Activated naive CD8-positive, alpha-beta T cell treated with anti-CD3 and anti-CD28 coated beads, Interleukin-2, amount 50 U/mL, for 24 hours (primary cell): ENCODE measurements at regions not wholly inside any gene's neighbourhood (a gene's known extent, or its start where the extent isn't known, plus 50 kb on each side); places are given as distances from the start of the nearest gene placed in this dataset.

Source experiments
- ATAC-seq: fragments of 150-1000 bp; cut with Tn5 transposase; one replicate; pipeline ENCODE4 v1.10.0; 2021
- DNase-seq: peaks from one replicate; pipeline ENCODE4 v3.0.0; 2021
- H3K27ac Mint-ChIP-seq: one replicate; pipeline ENCODE4 v1.8.0; 2021; ENCODE audit warnings: mild to moderate bottlenecking, mixed read lengths
- H3K27me3 Mint-ChIP-seq: one replicate; pipeline ENCODE4 v1.8.0; 2021; ENCODE audit warnings: mixed read lengths
- H3K36me3 Mint-ChIP-seq: one replicate; pipeline ENCODE4 v1.8.0; 2021; ENCODE audit warnings: low read depth, mixed read lengths
- H3K4me1 Mint-ChIP-seq: one replicate; pipeline ENCODE4 v1.8.0; 2021; ENCODE audit warnings: mixed read lengths
- H3K4me3 Mint-ChIP-seq: one replicate; pipeline ENCODE4 v1.8.0; 2021; ENCODE audit warnings: mild to moderate bottlenecking, moderate library complexity, mixed read lengths
- H3K9me3 Mint-ChIP-seq: one replicate; pipeline ENCODE4 v1.8.0; 2021; ENCODE audit warnings: mixed read lengths

GRCh38 chr10:28408237-28408777, 105.4 kb upstream of the MPP7 start:
- no peak overlapping the region for H3K4me3 Mint-ChIP-seq
- DNase-seq (no peak), ATAC-seq (no peak)
- no peak overlapping the region for H3K27ac Mint-ChIP-seq
- peaks cover 9% of the 10 kb centered on the region for H3K4me1 Mint-ChIP-seq
- H3K9me3 Mint-ChIP-seq, result peaks cover under 1% of the 10 kb centered on the region
- peaks cover 18% of the 10 kb centered on the region for H3K27me3 Mint-ChIP-seq
- H3K36me3 Mint-ChIP-seq, result peaks cover under 1% of the 10 kb centered on the region

GRCh38 chr10:28410420-28411135, 107.7 kb upstream of the MPP7 start:
- DNase-seq, result no peak
- H3K27ac Mint-ChIP-seq, result no peak overlapping the region
- peaks cover 2% of the 10 kb centered on the region for H3K36me3 Mint-ChIP-seq
- peaks cover 3% of the 10 kb centered on the region for H3K9me3 Mint-ChIP-seq
- H3K27me3 Mint-ChIP-seq, result peaks cover 20% of the 10 kb centered on the region
- H3K4me1 Mint-ChIP-seq, result peaks cover 9% of the 10 kb centered on the region
- no peak for ATAC-seq
- H3K4me3 Mint-ChIP-seq, result no peak overlapping the region

GRCh38 chr10:28411136-28411460, 108.2 kb upstream of the MPP7 start:
- ATAC-seq (no peak), DNase-seq (no peak)
- Mint-ChIP-seq H3K9me3 (peaks cover 3% of the 10 kb centered on the region), H3K27ac (no peak overlapping the region), H3K36me3 (peaks cover 2% of the 10 kb centered on the region), H3K27me3 (peaks cover 20% of the 10 kb centered on the region), H3K4me3 (no peak overlapping the region), H3K4me1 (peaks cover 9% of the 10 kb centered on the region)

- peaks cover 2% of the 10 kb centered on the region for H3K36me3 Mint-ChIP-seq
- peaks cover 3% of the 10 kb centered on the region for H3K9me3 Mint-ChIP-seq
- H3K4me3 Mint-ChIP-seq, result no peak overlapping the region
- DNase-seq (peak; percentile 10), ATAC-seq (peak; percentile 86)
- peaks cover 9% of the 10 kb centered on the region for H3K4me1 Mint-ChIP-seq
- H3K27ac Mint-ChIP-seq, result peak overlapping the region; percentile 10
- peaks cover 21% of the 10 kb centered on the region for H3K27me3 Mint-ChIP-seq
Observed at GRCh38 chr10:28411648-28412047, 108.8 kb upstream of the MPP7 start.

- peaks cover 2% of the 10 kb centered on the region for H3K36me3 Mint-ChIP-seq
- no peak overlapping the region for H3K27ac Mint-ChIP-seq
- DNase-seq, result no peak
- H3K4me1 Mint-ChIP-seq, result no peaks in the 10 kb centered on the region
- peaks cover 8% of the 10 kb centered on the region for H3K27me3 Mint-ChIP-seq
- ATAC-seq, result no peak
- H3K4me3 Mint-ChIP-seq, result no peak overlapping the region
- peaks cover 3% of the 10 kb centered on the region for H3K9me3 Mint-ChIP-seq
Observed at GRCh38 chr10:28418069-28418468, 114.8 kb upstream of the WAC start.

GRCh38 chr10:28425422-28425821, 107.5 kb upstream of the WAC start:
- Mint-ChIP-seq H3K9me3 (peaks cover 3% of the 10 kb centered on the region), H3K27ac (no peak overlapping the region), H3K27me3 (peaks cover 5% of the 10 kb centered on the region), H3K36me3 (no peaks in the 10 kb centered on the region), H3K4me1 (no peaks in the 10 kb centered on the region), H3K4me3 (no peak overlapping the region)
- ATAC-seq, result no peak
- no peak for DNase-seq

- Mint-ChIP-seq H3K27ac (no peak overlapping the region), H3K9me3 (peaks cover 3% of the 10 kb centered on the region), H3K27me3 (peaks cover 2% of the 10 kb centered on the region), H3K36me3 (no peaks in the 10 kb centered on the region), H3K4me3 (no peak overlapping the region), H3K4me1 (no peaks in the 10 kb centered on the region)
- ATAC-seq (no peak), DNase-seq (no peak)
Observed at GRCh38 chr10:28426392-28427159, 106.3 kb upstream of the WAC start.

GRCh38 chr10:28427376-28427775, 105.5 kb upstream of the WAC start:
- no peak for DNase-seq
- ATAC-seq, result no peak
- no peaks in the 10 kb centered on the region for H3K36me3 Mint-ChIP-seq
- H3K9me3 Mint-ChIP-seq, result peaks cover 3% of the 10 kb centered on the region
- H3K27ac Mint-ChIP-seq, result no peak overlapping the region
- H3K4me3 Mint-ChIP-seq, result no peak overlapping the region
- peaks cover 1% of the 10 kb centered on the region for H3K4me1 Mint-ChIP-seq
- peaks cover 2% of the 10 kb centered on the region for H3K27me3 Mint-ChIP-seq

GRCh38 chr10:28429045-28429444, 103.9 kb upstream of the WAC start:
- Mint-ChIP-seq H3K4me1 (peaks cover 1% of the 10 kb centered on the region), H3K27me3 (peaks cover under 1% of the 10 kb centered on the region), H3K27ac (no peak overlapping the region), H3K36me3 (no peaks in the 10 kb centered on the region), H3K9me3 (peaks cover 3% of the 10 kb centered on the region), H3K4me3 (no peak overlapping the region)
- no peak for ATAC-seq
- DNase-seq, result no peak

GRCh38 chr10:28429573-28430216, 103.2 kb upstream of the WAC start:
- H3K27me3 Mint-ChIP-seq, result no peaks in the 10 kb centered on the region
- peaks cover 3% of the 10 kb centered on the region for H3K9me3 Mint-ChIP-seq
- peaks cover 1% of the 10 kb centered on the region for H3K4me1 Mint-ChIP-seq
- no peaks in the 10 kb centered on the region for H3K36me3 Mint-ChIP-seq
- DNase-seq, result no peak
- ATAC-seq, result no peak
- no peak overlapping the region for H3K4me3 Mint-ChIP-seq
- H3K27ac Mint-ChIP-seq, result no peak overlapping the region

GRCh38 chr10:28431139-28431538, 101.8 kb upstream of the WAC start:
- Mint-ChIP-seq H3K4me1 (peaks cover 1% of the 10 kb centered on the region), H3K9me3 (peaks cover 3% of the 10 kb centered on the region), H3K4me3 (no peak overlapping the region), H3K36me3 (no peaks in the 10 kb centered on the region), H3K27me3 (no peaks in the 10 kb centered on the region), H3K27ac (no peak overlapping the region)
- DNase-seq (no peak), ATAC-seq (no peak)

GRCh38 chr10:28432210-28432676, 100.7 kb upstream of the WAC start:
- DNase-seq (peak; percentile 12), ATAC-seq (no peak)
- Mint-ChIP-seq H3K36me3 (no peaks in the 10 kb centered on the region), H3K9me3 (peaks cover 3% of the 10 kb centered on the region), H3K4me3 (peak overlapping the region; percentile 21), H3K27ac (no peak overlapping the region), H3K4me1 (peaks cover 1% of the 10 kb centered on the region), H3K27me3 (no peaks in the 10 kb centered on the region)

GRCh38 chr10:28434063-28434462, 98.9 kb upstream of the WAC start:
- Mint-ChIP-seq H3K36me3 (no peaks in the 10 kb centered on the region), H3K27me3 (peaks cover 2% of the 10 kb centered on the region), H3K27ac (no peak overlapping the region), H3K4me3 (no peak overlapping the region), H3K9me3 (no peaks in the 10 kb centered on the region), H3K4me1 (peaks cover 1% of the 10 kb centered on the region)
- no peak for ATAC-seq
- no peak for DNase-seq

GRCh38 chr10:28442403-28442802, 90.5 kb upstream of the WAC start:
- Mint-ChIP-seq H3K4me3 (no peak overlapping the region), H3K27ac (no peak overlapping the region)

GRCh38 chr10:28444031-28444430, 88.9 kb upstream of the WAC start:
- H3K36me3 Mint-ChIP-seq, result no peaks in the 10 kb centered on the region
- no peak for DNase-seq
- peaks cover under 1% of the 10 kb centered on the region for H3K27me3 Mint-ChIP-seq
- ATAC-seq, result no peak
- H3K4me3 Mint-ChIP-seq, result no peak overlapping the region
- H3K9me3 Mint-ChIP-seq, result no peaks in the 10 kb centered on the region
- H3K4me1 Mint-ChIP-seq, result no peaks in the 10 kb centered on the region
- H3K27ac Mint-ChIP-seq, result no peak overlapping the region

More at GRCh38 chr10:28442403-28442802, 90.5 kb upstream of the WAC start:
- H3K9me3 Mint-ChIP-seq, result no peaks in the 10 kb centered on the region
- H3K4me1 Mint-ChIP-seq, result no peaks in the 10 kb centered on the region
- DNase-seq (no peak), ATAC-seq (no peak)
- H3K36me3 Mint-ChIP-seq, result no peaks in the 10 kb centered on the region
- peaks cover 2% of the 10 kb centered on the region for H3K27me3 Mint-ChIP-seq
